Right lobe of liver (tissue), 6 donors: ENCODE measurements at regions not wholly inside any gene's neighbourhood (a gene's known extent, or its start where the extent isn't known, plus 50 kb on each side); places are given as distances from the start of the nearest gene placed in this dataset.

Experiments used
- ATAC-seq, 4 donors: fragments of 200-7000 bp; cut with Tn5 transposase; one replicate each; pipeline ENCODE4 v1.9.1; 2020; ENCODE audit warnings: mild to moderate bottlenecking in 4 of 4, moderate library complexity in 4 of 4
- DNase-seq, 3 donors: peaks; one replicate each; pipeline ENCODE4 v3.0.0-alpha.2; 2020
- H3K27ac ChIP-seq, 3 donors: fragments of 200-600 bp; one replicate each; pipeline ENCODE4 v1.8.0; 2022
- H3K27me3 ChIP-seq, 2 donors: fragments of 200-600 bp; one replicate each; pipeline ENCODE4 v1.8.0; 2022
- H3K36me3 ChIP-seq, 4 donors: fragments of 200-600 bp; sonication (generic) in 1 of 4; one replicate each; pipeline versions ENCODE4 v1.5.1 to v1.8.0; 2017 to 2022; ENCODE audit warnings: control low read depth in 1 of 4
- H3K4me1 ChIP-seq, 4 donors: fragments of 200-600 bp; sonication (generic) in 1 of 4; one replicate each; pipeline versions ENCODE4 v1.5.1 to v1.8.0; 2017 to 2022; ENCODE audit warnings: control low read depth in 1 of 4
- H3K4me3 ChIP-seq, 3 donors: fragments of 200-600 bp; one replicate each; pipeline ENCODE4 v1.8.0; 2022
- H3K9me3 ChIP-seq, 4 donors: fragments of 200-600 bp; sonication (generic) in 1 of 4; one replicate each; pipeline versions ENCODE4 v1.5.1 to v1.8.0; 2017 to 2022; ENCODE audit warnings: control low read depth in 1 of 4
- CTCF ChIP-seq, 4 donors: fragments of 200-600 bp in 3 of 4; fragments of 450-650 bp in 1 of 4; IDR thresholded peaks; one replicate each; pipeline versions ENCODE4 v1.5.1 to v1.8.0; 2016 to 2022; ENCODE audit warnings: antibody characterized with exemption in 4 of 4, mild to moderate bottlenecking in 2 of 4
- POLR2A ChIP-seq: fragments of 450-650 bp; IDR thresholded peaks from one replicate; pipeline ENCODE4 v1.6.1; 2017; ENCODE audit warnings: antibody characterized with exemption, mild to moderate bottlenecking
- WGBS: methylation state at CpG from one replicate; pipeline ENCODE4 v1.1.6; 2018; ENCODE audit warnings: low coverage, low lambda C conversion rate; ENCODE audit not compliant: insufficient coverage; ENCODE audit errors: missing lambda C conversion rate; 5-methylcytosine and 5-hydroxymethylcytosine counted together
- intact Hi-C, 2 donors: fragments of 100-400 bp; cut with DNase I; formaldehyde crosslinking; loops; one replicate each; pipeline versions ENCODE4 v1.11.2 to v1.14.1; 2022
- donor health status: DM: no; HTN: yes; CAD: no.
- donor health status: DM: no; HTN: no; CAD: no.
- donor health status: DM: no; HTN: no; CAD: no.
- donor health status: DM: no; HTN: yes; CAD: no.
- donor health status: DM: no; HTN: yes; CAD: no.

GRCh38 chr11:69387409-69387885, 93.5 kb downstream of the MYEOV start:
- H3K36me3 ChIP-seq, result no peaks in the 10 kb centered on the region
- H3K27me3 ChIP-seq, result no peaks in the 10 kb centered on the region
- no peaks in the 10 kb centered on the region for H3K9me3 ChIP-seq
- 55% methylated on average over 3 of the region's 3 CpGs for WGBS
- no peak for DNase-seq
- intact Hi-C loops, result no loop called here
- no peak for TF ChIP-seq POLR2A
- no peak for TF ChIP-seq CTCF (IDR thresholded peaks at IDR 0.05)
- no peaks in the 10 kb centered on the region for H3K4me1 ChIP-seq
- ATAC-seq, result no peak
- H3K27ac ChIP-seq, result no peak overlapping the region
- no peak overlapping the region for H3K4me3 ChIP-seq

GRCh38 chr11:69388210-69388609, 93.3 kb upstream of the LINC01488 start:
- DNase-seq (no peak), ATAC-seq (no peak)
- no peaks in the 10 kb centered on the region for H3K9me3 ChIP-seq
- H3K27me3 ChIP-seq, result no peaks in the 10 kb centered on the region
- no peaks in the 10 kb centered on the region for H3K4me1 ChIP-seq
- TF ChIP-seq POLR2A (no peak), CTCF (IDR thresholded peaks at IDR 0.05) (no peak)
- no peaks in the 10 kb centered on the region for H3K36me3 ChIP-seq
- H3K27ac ChIP-seq, result no peak overlapping the region
- intact Hi-C loops, result no loop called here
- H3K4me3 ChIP-seq, result no peak overlapping the region

DNA sequence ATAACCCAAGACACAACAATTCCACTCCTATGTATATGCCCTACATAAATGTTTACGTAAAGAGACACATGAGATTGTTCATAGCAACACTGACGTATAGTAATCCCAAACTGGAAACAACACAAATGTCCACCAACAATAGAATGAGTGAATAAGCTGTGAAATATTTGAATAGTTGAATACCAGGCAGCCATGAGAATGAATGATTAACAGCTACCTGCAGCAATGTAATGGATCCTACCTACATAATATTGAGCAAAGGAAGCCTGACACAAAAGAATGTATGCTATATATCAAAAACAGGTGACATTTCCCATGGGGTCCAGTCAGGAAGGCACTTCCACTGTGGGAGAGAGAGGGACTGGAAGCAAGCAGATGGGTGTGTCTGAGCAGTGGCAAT, 92.8 kb upstream of the LINC01488 start:
- no peaks in the 10 kb centered on the region for H3K27me3 ChIP-seq
- no peak for TF ChIP-seq CTCF (IDR thresholded peaks at IDR 0.05)
- no peak for TF ChIP-seq POLR2A
- WGBS, result 50% methylated on average over 2 of the region's 2 CpGs
- H3K36me3 ChIP-seq, result no peaks in the 10 kb centered on the region
- H3K27ac ChIP-seq, result no peak overlapping the region
- intact Hi-C loops, result no loop called here
- H3K9me3 ChIP-seq, result no peaks in the 10 kb centered on the region
- ATAC-seq, result no peak
- DNase-seq, result no peak
- H3K4me1 ChIP-seq, result no peaks in the 10 kb centered on the region
- no peak overlapping the region for H3K4me3 ChIP-seq

DNA sequence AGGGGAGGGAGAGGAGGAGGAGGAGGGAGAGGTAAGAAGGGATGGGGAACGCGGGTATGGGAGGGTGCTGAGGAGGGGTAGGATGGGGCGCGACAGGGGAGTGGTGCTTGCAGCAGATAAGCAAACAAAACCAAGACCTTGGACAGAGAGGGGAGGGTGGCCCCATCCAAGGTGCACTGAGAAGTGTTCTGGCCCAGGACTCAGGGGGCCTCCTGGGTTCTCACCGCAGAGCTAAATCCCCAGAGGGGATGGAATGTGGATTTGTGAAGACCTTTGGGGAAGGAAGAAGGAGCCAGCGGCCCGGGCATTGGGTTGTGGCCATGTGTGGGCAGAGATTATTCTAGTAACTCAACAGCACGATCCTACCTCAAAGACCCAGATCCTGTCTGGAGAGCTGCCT, 90.9 kb upstream of the LINC01488 start:
- DNase-seq (peak in 1 of 3 donors; percentile 33), ATAC-seq (no peak)
- Histone ChIP-seq H3K27ac (no peak overlapping the region), H3K9me3 (no peaks in the 10 kb centered on the region), H3K4me1 (peaks cover 0 to 3% (median 0%) of the 10 kb centered on the region in 4 donors), H3K27me3 (no peaks in the 10 kb centered on the region), H3K4me3 (no peak overlapping the region), H3K36me3 (no peaks in the 10 kb centered on the region)
- intact Hi-C loops, result no loop called here
- WGBS, result 73% methylated on average over 4 of the region's 8 CpGs
- TF ChIP-seq CTCF (IDR thresholded peaks at IDR 0.05) (no peak), POLR2A (no peak)
